GM10248 (cell line): ENCODE measurements at regions not wholly inside any gene's neighbourhood (a gene's known extent, or its start where the extent isn't known, plus 50 kb on each side); places are given as distances from the start of the nearest gene placed in this dataset.
"Not testable (repeated sequence)": the region's sequence is repeated elsewhere in the genome, so short reads cannot be mapped to it uniquely, and the experiment has no call there.

ENCODE experiments used
- CTCF ChIA-PET: fragments of 300-600 bp; sonication (Branson Sonifier 250); formaldehyde crosslinking; extraction: SDS; loops from one replicate; lab custom pipeline; 2021; ENCODE audit warnings: antibody characterized with exemption; lab: Yijun Ruan, JAX
- POLR2A ChIA-PET: fragments of 350-650 bp; sonication (Branson Sonifier 250); formaldehyde crosslinking; extraction: SDS; loops from one replicate; lab custom pipeline; 2020; ENCODE audit warnings: antibody characterized with exemption; lab: Yijun Ruan, JAX
- DNase-seq: peaks from one replicate; pipeline ENCODE4 v3.0.0; 2012; ENCODE audit errors: extremely low spot score
- TF ChIP-seq, protein P1 (sequence below): IDR thresholded peaks from 2 replicates; pipeline ENCODE4 v1.5.1; 2012; ENCODE audit warnings: mild to moderate bottlenecking, low read depth; ENCODE audit errors: extremely low read depth, missing control alignments, control extremely low read depth

DNA sequence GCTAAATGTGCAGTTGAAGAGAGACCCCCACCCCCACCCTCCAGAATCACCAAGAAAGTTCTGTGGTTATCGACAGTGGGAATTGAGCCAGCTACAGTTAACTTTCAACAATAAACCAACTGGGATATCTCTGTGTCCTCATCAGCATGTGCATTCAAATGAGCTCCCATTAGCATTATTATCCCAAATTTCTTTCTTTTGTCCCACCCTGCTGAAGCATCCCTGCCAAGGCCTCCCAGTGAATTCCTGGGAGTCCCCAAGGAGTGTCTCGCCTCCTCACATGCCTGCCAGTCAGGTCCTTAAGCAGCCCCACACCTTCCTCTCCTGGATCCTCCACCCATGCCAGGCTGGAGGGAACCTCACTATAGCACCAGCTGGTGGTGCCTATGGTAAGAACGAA, 422.1 kb upstream of the HNRNPA3 start:
- POLR2A ChIA-PET: no interaction called here
- CTCF ChIA-PET: no interaction called here
- TF ChIP-seq, protein P1, sequence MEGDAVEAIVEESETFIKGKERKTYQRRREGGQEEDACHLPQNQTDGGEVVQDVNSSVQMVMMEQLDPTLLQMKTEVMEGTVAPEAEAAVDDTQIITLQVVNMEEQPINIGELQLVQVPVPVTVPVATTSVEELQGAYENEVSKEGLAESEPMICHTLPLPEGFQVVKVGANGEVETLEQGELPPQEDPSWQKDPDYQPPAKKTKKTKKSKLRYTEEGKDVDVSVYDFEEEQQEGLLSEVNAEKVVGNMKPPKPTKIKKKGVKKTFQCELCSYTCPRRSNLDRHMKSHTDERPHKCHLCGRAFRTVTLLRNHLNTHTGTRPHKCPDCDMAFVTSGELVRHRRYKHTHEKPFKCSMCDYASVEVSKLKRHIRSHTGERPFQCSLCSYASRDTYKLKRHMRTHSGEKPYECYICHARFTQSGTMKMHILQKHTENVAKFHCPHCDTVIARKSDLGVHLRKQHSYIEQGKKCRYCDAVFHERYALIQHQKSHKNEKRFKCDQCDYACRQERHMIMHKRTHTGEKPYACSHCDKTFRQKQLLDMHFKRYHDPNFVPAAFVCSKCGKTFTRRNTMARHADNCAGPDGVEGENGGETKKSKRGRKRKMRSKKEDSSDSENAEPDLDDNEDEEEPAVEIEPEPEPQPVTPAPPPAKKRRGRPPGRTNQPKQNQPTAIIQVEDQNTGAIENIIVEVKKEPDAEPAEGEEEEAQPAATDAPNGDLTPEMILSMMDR: no peak
- DNase-seq: no peak

DNA sequence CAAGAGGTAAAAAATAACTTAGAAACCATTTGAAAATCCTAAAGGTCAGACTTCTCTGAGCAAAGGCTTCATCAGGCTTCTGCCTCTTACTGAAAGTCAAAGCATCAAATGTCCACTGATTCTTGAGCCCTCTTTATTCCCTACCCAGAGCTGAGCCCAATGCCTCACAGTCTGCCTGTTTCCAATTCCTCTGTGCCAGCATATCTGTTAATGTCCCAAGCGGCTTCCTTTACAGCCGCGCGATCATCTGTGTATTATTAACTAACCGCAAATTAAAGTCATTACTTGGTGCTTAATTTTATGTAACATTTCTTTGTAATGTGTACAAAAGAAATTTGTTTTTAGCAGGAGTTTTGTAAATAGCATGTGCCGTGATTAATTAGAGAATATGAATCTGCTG, 418.8 kb upstream of the HNRNPA3 start:
- no peak for DNase-seq
- CTCF ChIA-PET: interaction anchor here (1.2 kb wide), 1 partner anchor 354 kb away, joined by 3 read pairs; no protein-coding TSS in a partner anchor
- POLR2A ChIA-PET: no interaction called here
- TF ChIP-seq, protein P1: no peak

DNA sequence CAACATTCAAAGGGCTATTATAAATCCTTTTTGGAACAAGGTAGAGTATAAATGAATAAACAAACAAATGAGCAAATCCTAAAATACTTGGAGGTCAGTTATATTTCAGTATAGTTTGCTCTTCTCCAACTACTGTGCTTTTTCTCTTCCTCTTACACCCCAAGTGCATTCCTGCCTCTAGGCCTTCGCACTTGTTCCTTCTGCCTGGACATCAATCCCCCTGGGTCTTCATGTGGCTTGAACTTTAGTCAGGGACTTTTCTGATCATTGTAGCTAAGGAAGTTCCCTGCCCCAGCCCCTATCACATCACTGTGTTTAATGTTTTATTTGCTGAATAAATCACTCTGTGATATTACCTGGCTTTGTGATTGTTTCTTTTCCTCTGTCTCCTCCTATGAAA, 418.2 kb upstream of the HNRNPA3 start:
- TF ChIP-seq, protein P1: no peak
- CTCF ChIA-PET: interaction anchor here (1.2 kb wide), 1 partner anchor 354 kb away, joined by 3 read pairs; no protein-coding TSS in a partner anchor
- no peak for DNase-seq
- POLR2A ChIA-PET: no interaction called here

DNA sequence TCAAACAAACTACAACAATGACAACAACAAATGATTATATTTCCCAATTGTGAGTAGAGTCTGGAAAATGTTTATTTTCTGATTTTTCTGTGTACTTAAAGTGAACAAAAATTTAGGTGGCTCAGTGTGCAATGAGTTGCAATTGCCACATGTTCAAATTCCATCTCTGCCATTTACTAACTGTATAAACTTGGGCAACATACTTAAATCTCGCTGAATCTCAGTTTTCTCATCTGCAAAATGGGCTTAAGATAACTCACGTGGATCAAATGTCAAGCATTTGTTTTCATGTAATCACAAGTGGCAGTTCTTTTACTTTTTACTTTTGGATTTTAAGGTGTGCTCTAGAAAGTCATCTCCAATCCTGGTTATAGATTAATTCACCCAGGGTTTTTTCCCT, 416.8 kb upstream of the HNRNPA3 start:
- ChIA-PET CTCF (no interaction called here), POLR2A (no interaction called here)
- TF ChIP-seq, protein P1: no peak
- no peak for DNase-seq

DNA sequence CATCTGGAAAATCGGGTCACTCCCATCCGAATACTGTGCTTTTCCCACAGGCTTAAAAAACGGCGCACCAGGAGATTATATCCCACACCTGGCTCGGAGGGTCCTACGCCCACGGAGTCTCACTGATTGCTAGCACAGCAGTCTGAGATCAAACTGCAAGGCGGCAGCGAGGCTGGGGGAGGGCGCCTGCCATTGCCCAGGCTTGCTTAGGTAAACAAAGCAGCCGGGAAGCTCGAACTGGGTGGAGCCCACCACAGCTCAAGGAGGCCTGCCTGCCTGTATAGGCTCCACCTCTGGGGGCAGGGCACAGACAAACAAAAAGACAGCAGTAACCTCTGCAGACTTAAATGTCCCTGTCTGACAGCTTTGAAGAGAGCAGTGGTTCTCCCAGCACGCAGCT, 415.9 kb upstream of the HNRNPA3 start:
- POLR2A ChIA-PET, CTCF ChIA-PET, DNase-seq: not testable (repeated sequence)

DNA sequence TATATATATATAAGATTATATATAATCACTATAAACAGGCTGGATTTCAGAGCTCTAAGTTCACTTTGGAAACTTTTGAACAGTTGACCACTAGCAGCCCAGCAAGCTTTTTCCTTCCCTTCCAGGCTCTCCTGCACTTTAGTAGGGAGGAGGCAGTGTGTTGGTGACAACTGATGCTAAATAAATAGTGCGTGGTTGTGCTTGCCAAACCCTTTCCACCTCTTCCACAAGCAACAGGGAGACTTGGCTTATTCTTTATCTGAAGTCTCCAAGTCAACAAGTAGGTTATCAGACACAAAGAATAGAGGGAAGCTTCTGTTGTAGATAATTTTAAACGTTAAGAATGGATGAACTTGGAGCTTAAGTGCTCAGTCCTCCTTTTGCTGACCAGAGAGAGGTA, 408.2 kb upstream of the HNRNPA3 start:
- ChIA-PET CTCF (interaction anchor here (1.6 to 5.2 kb wide), 4 partner anchors 10 to 152 kb away, joined by 4 to 40 read pairs (median 9); no protein-coding TSS in a partner anchor), POLR2A (no interaction called here)
- no peak for DNase-seq
- TF ChIP-seq, protein P1: no peak

DNA sequence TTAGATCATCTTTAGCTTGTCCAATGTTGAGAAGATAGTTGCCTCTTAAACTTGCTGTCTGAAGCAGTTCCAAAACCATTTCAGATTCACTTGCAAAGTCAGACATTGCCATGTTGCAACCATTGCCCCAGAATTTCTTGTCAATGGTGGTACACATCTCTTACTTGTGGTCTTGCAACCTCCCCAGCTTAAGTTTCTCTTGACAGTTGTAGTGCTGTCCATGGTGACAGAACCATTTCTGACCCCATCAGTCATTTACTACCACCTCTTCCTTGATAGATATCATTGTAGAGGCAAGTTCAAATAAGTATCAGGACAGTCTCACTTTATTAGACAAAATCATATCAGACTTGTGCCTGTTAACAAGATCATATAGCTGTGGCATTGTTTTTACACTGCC, 407.2 kb upstream of the HNRNPA3 start:
- ChIA-PET CTCF (interaction anchor here (0.6 to 5.2 kb wide), 4 partner anchors 9 to 76 kb away, joined by 3 to 40 read pairs (median 9); no protein-coding TSS in a partner anchor), POLR2A (no interaction called here)
- TF ChIP-seq, protein P1: no peak
- DNase-seq: no peak
